Heart left ventricle (tissue), 13 donors: ENCODE measurements at regions not wholly inside any gene's neighbourhood (a gene's known extent, or its start where the extent isn't known, plus 50 kb on each side); places are given as distances from the start of the nearest gene placed in this dataset.

Experiments
- POLR2A ChIP-seq, 2 donors: fragments of 450-650 bp; IDR thresholded peaks; one replicate each; pipeline ENCODE4 v1.6.1; 2017; ENCODE audit warnings: antibody characterized with exemption in 2 of 2, mild to moderate bottlenecking in 2 of 2, moderate library complexity in 2 of 2
- TF ChIP-seq, protein P1 (sequence below), 12 donors: fragments of 200-600 bp; sonication (generic) in 4 of 12; IDR thresholded peaks; one replicate each; pipeline versions ENCODE4 v1.5.0 to v1.8.0; 2018 to 2022; ENCODE audit warnings: antibody characterized with exemption in 12 of 12, mild to moderate bottlenecking in 5 of 12
- donor health status: ischemic (EF 13 %, LVEDD 7.1; RV severe dilation, severe dysfunction).
- donor health status: DM: no; HTN: yes; CAD: no.
- donor health status: DM: no; HTN: no; CAD: no.
- donor health status: ischemic (EF 25% LVEDD 6.9; RV normal size, moderate dysfunction).
- donor health status: ischemic (EF 25% LVEDD 5.7; RV mildly dilated, moderate dysfunction).
- donor health status: ischemic (EF 35%, LVEDD 5.7; RV mildly dilated, moderate dysfunction).
- donor health status: nonischemic (EF 11% LVEDD 7.7; RV severe dilation, severe dysfunction).
- donor health status: DM: yes; HTN: yes; CAD: no.
- donor health status: PGD.
- donor health status: ischemic (EF 29% LVEDD 5.4; RV normal size, mild dysfunction).
- donor health status: nonischemic (EF 23%, LVEDD 6.1; RV moderate dilation, normal function).

DNA sequence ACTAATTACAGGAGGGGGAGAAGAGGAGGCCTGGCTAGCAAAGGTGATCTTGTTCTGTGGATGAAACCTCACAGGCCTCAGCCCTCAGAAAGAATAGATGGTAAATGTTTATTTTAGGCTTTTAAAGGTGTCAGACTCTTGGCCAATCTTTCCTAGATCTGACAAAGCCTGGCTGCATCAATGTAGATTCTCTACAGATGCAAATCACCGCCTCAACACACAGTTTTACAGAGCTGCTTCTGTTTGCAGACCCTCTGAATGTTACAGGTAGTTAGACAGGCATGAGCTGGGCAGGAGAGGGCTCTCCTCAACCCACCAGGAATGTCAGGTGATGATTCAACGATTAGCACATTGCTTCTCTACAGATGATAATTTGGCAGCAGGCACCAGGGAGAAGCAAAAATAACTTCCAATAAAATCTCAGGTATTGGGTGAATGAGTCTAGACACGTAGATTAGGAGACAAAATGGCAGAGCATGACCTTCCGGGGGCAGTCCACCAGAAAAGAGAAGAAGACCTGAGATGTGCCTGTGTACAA lies 105.4 kb upstream of the VANGL1 start:
- TF ChIP-seq, protein P1, sequence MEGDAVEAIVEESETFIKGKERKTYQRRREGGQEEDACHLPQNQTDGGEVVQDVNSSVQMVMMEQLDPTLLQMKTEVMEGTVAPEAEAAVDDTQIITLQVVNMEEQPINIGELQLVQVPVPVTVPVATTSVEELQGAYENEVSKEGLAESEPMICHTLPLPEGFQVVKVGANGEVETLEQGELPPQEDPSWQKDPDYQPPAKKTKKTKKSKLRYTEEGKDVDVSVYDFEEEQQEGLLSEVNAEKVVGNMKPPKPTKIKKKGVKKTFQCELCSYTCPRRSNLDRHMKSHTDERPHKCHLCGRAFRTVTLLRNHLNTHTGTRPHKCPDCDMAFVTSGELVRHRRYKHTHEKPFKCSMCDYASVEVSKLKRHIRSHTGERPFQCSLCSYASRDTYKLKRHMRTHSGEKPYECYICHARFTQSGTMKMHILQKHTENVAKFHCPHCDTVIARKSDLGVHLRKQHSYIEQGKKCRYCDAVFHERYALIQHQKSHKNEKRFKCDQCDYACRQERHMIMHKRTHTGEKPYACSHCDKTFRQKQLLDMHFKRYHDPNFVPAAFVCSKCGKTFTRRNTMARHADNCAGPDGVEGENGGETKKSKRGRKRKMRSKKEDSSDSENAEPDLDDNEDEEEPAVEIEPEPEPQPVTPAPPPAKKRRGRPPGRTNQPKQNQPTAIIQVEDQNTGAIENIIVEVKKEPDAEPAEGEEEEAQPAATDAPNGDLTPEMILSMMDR (IDR thresholded peaks at IDR 0.05) = no peak
- TF ChIP-seq POLR2A (IDR thresholded peaks at IDR 0.05) = no peak
